ENCODE measurements at regions not wholly inside any gene's neighbourhood (a gene's known extent, or its start where the extent isn't known, plus 50 kb on each side); places are given as distances from the start of the nearest gene placed in this dataset.

GRCh38 chr16:64313726-64314125, 808.1 kb downstream of the CDH11 start:
- intact Hi-C loops (cut with micrococcal nuclease): no loop called here
- Mint-ChIP-seq H3K27me3 (no peaks in the 10 kb centered on the region), H3K27ac (no peak overlapping the region), H3K9me3 (peaks cover 10% of the 10 kb centered on the region), H3K4me3 (no peak overlapping the region), H3K4me1 (ENCODE audit: low read depth) (no peaks in the 10 kb centered on the region), H3K36me3 (ENCODE audit: low read depth) (no peaks in the 10 kb centered on the region)

- no peak overlapping the region for H3K27ac Mint-ChIP-seq
- no peaks in the 10 kb centered on the region for H3K36me3 Mint-ChIP-seq (ENCODE audit: low read depth)
- intact Hi-C loops (cut with micrococcal nuclease): no loop called here
- H3K9me3 Mint-ChIP-seq: peaks cover 11% of the 10 kb centered on the region
- no peaks in the 10 kb centered on the region for H3K27me3 Mint-ChIP-seq
- no peaks in the 10 kb centered on the region for H3K4me1 Mint-ChIP-seq (ENCODE audit: low read depth)
- H3K4me3 Mint-ChIP-seq: no peak overlapping the region
Measured at GRCh38 chr16:64312980-64313379, 808.9 kb downstream of the CDH11 start.

- Mint-ChIP-seq H3K4me1 (ENCODE audit: low read depth) (no peaks in the 10 kb centered on the region), H3K27me3 (no peaks in the 10 kb centered on the region), H3K27ac (no peak overlapping the region), H3K4me3 (no peak overlapping the region), H3K36me3 (ENCODE audit: low read depth) (no peaks in the 10 kb centered on the region), H3K9me3 (peaks cover 17% of the 10 kb centered on the region)
- intact Hi-C loops (cut with micrococcal nuclease): no loop called here
Measured at GRCh38 chr16:64312292-64312691, 809.6 kb downstream of the CDH11 start.

GRCh38 chr16:64311241-64311640, 810.6 kb downstream of the CDH11 start:
- Mint-ChIP-seq H3K4me3 (no peak overlapping the region), H3K27me3 (no peaks in the 10 kb centered on the region), H3K27ac (no peak overlapping the region), H3K36me3 (ENCODE audit: low read depth) (no peaks in the 10 kb centered on the region), H3K9me3 (peaks cover 28% of the 10 kb centered on the region), H3K4me1 (ENCODE audit: low read depth) (no peaks in the 10 kb centered on the region)
- intact Hi-C loops (cut with micrococcal nuclease): no loop called here

GRCh38 chr16:64309398-64310110, 812.3 kb downstream of the CDH11 start:
- H3K4me1 Mint-ChIP-seq (ENCODE audit: low read depth): no peaks in the 10 kb centered on the region
- no peaks in the 10 kb centered on the region for H3K36me3 Mint-ChIP-seq (ENCODE audit: low read depth)
- H3K9me3 Mint-ChIP-seq: peaks cover 29% of the 10 kb centered on the region
- H3K27me3 Mint-ChIP-seq: no peaks in the 10 kb centered on the region
- intact Hi-C loops (cut with micrococcal nuclease): no loop called here
- no peak overlapping the region for H3K4me3 Mint-ChIP-seq
- H3K27ac Mint-ChIP-seq: no peak overlapping the region

- Mint-ChIP-seq H3K4me3 (no peak overlapping the region), H3K9me3 (peaks cover 29% of the 10 kb centered on the region), H3K4me1 (ENCODE audit: low read depth) (no peaks in the 10 kb centered on the region), H3K36me3 (ENCODE audit: low read depth) (no peaks in the 10 kb centered on the region), H3K27ac (no peak overlapping the region), H3K27me3 (no peaks in the 10 kb centered on the region)
- intact Hi-C loops (cut with micrococcal nuclease): no loop called here
Measured at GRCh38 chr16:64308721-64309120, 813.1 kb downstream of the CDH11 start.

- Mint-ChIP-seq H3K4me3 (no peak overlapping the region), H3K27me3 (no peaks in the 10 kb centered on the region), H3K27ac (no peak overlapping the region), H3K4me1 (ENCODE audit: low read depth) (no peaks in the 10 kb centered on the region), H3K36me3 (ENCODE audit: low read depth) (no peaks in the 10 kb centered on the region), H3K9me3 (peaks cover 29% of the 10 kb centered on the region)
- intact Hi-C loops (cut with micrococcal nuclease): no loop called here
Measured at GRCh38 chr16:64307431-64307830, 814.4 kb downstream of the CDH11 start.

- Mint-ChIP-seq H3K36me3 (ENCODE audit: low read depth) (no peaks in the 10 kb centered on the region), H3K4me1 (ENCODE audit: low read depth) (no peaks in the 10 kb centered on the region), H3K9me3 (peaks cover 29% of the 10 kb centered on the region), H3K27me3 (no peaks in the 10 kb centered on the region), H3K27ac (no peak overlapping the region), H3K4me3 (no peak overlapping the region)
- intact Hi-C loops (cut with micrococcal nuclease): no loop called here
Measured at GRCh38 chr16:64305663-64306062, 816.2 kb downstream of the CDH11 start.

GRCh38 chr16:64304951-64305350, 816.9 kb downstream of the CDH11 start:
- H3K4me3 Mint-ChIP-seq: no peak overlapping the region
- peaks cover 26% of the 10 kb centered on the region for H3K9me3 Mint-ChIP-seq
- H3K36me3 Mint-ChIP-seq (ENCODE audit: low read depth): no peaks in the 10 kb centered on the region
- H3K27ac Mint-ChIP-seq: no peak overlapping the region
- no peaks in the 10 kb centered on the region for H3K4me1 Mint-ChIP-seq (ENCODE audit: low read depth)
- intact Hi-C loops (cut with micrococcal nuclease): no loop called here
- no peaks in the 10 kb centered on the region for H3K27me3 Mint-ChIP-seq

GRCh38 chr16:64304396-64304795, 817.5 kb downstream of the CDH11 start:
- Mint-ChIP-seq H3K9me3 (peaks cover 20% of the 10 kb centered on the region), H3K4me1 (ENCODE audit: low read depth) (no peaks in the 10 kb centered on the region), H3K27ac (no peak overlapping the region), H3K4me3 (no peak overlapping the region), H3K36me3 (ENCODE audit: low read depth) (no peaks in the 10 kb centered on the region), H3K27me3 (no peaks in the 10 kb centered on the region)
- intact Hi-C loops (cut with micrococcal nuclease): no loop called here

- intact Hi-C loops (cut with micrococcal nuclease): no loop called here
- Mint-ChIP-seq H3K4me1 (ENCODE audit: low read depth) (no peaks in the 10 kb centered on the region), H3K9me3 (no peaks in the 10 kb centered on the region), H3K27ac (no peak overlapping the region), H3K4me3 (no peak overlapping the region), H3K27me3 (no peaks in the 10 kb centered on the region), H3K36me3 (ENCODE audit: low read depth) (no peaks in the 10 kb centered on the region)
Measured at GRCh38 chr16:64297863-64298600, 823.8 kb downstream of the CDH11 start.

GRCh38 chr16:64295466-64295865, 826.4 kb downstream of the CDH11 start:
- Mint-ChIP-seq H3K4me1 (ENCODE audit: low read depth) (no peaks in the 10 kb centered on the region), H3K9me3 (no peaks in the 10 kb centered on the region), H3K36me3 (ENCODE audit: low read depth) (no peaks in the 10 kb centered on the region), H3K27ac (no peak overlapping the region), H3K4me3 (no peak overlapping the region), H3K27me3 (no peaks in the 10 kb centered on the region)
- intact Hi-C loops (cut with micrococcal nuclease): no loop called here

- intact Hi-C loops (cut with micrococcal nuclease): no loop called here
- H3K27ac Mint-ChIP-seq: no peak overlapping the region
- no peaks in the 10 kb centered on the region for H3K9me3 Mint-ChIP-seq
- no peaks in the 10 kb centered on the region for H3K27me3 Mint-ChIP-seq
- H3K4me3 Mint-ChIP-seq: no peak overlapping the region
- H3K36me3 Mint-ChIP-seq (ENCODE audit: low read depth): no peaks in the 10 kb centered on the region
- H3K4me1 Mint-ChIP-seq (ENCODE audit: low read depth): no peaks in the 10 kb centered on the region
Measured at GRCh38 chr16:64292953-64293352, 828.9 kb downstream of the CDH11 start.

GRCh38 chr16:64292161-64292560, 829.7 kb downstream of the CDH11 start:
- Mint-ChIP-seq H3K27me3 (no peaks in the 10 kb centered on the region), H3K27ac (no peak overlapping the region), H3K4me3 (no peak overlapping the region), H3K4me1 (ENCODE audit: low read depth) (no peaks in the 10 kb centered on the region), H3K36me3 (ENCODE audit: low read depth) (no peaks in the 10 kb centered on the region), H3K9me3 (no peaks in the 10 kb centered on the region)
- intact Hi-C loops (cut with micrococcal nuclease): no loop called here

- no peaks in the 10 kb centered on the region for H3K27me3 Mint-ChIP-seq
- no peak overlapping the region for H3K27ac Mint-ChIP-seq
- no peaks in the 10 kb centered on the region for H3K36me3 Mint-ChIP-seq (ENCODE audit: low read depth)
- H3K4me1 Mint-ChIP-seq (ENCODE audit: low read depth): no peaks in the 10 kb centered on the region
- no peak overlapping the region for H3K4me3 Mint-ChIP-seq
- intact Hi-C loops (cut with micrococcal nuclease): no loop called here
- H3K9me3 Mint-ChIP-seq: no peaks in the 10 kb centered on the region
Measured at GRCh38 chr16:64290461-64290860, 831.4 kb downstream of the CDH11 start.
